HCT116 (cell line): ENCODE measurements at regions not wholly inside any gene's neighbourhood (a gene's known extent, or its start where the extent isn't known, plus 50 kb on each side); places are given as distances from the start of the nearest gene placed in this dataset.

Source experiments
- POLR2A ChIP-seq: IDR thresholded peaks from 2 replicates; pipeline ENCODE4 v1.7.0; 2011; ENCODE audit warnings: borderline replicate concordance; ENCODE audit not compliant: insufficient read depth, insufficient read length; ENCODE audit errors: extremely low read depth
- POLR2AphosphoS5 ChIP-seq: IDR thresholded peaks from 2 replicates; pipeline ENCODE4 v1.6.1; 2011; ENCODE audit warnings: mild to moderate bottlenecking, low read depth, low read length, moderate library complexity
- SIN3A ChIP-seq: IDR thresholded peaks from 2 replicates; pipeline ENCODE4 v1.6.1; 2012; ENCODE audit warnings: low read depth
- ZNF274 ChIP-seq: fragments of 200-500 bp; sonication (Bioruptor generic); IDR thresholded peaks from 2 replicates; pipeline ENCODE4 v1.6.1; 2014; ENCODE audit warnings: mild to moderate bottlenecking, low read depth, low read length, inconsistent platforms
- TF ChIP-seq, protein P1 (sequence below): IDR thresholded peaks from 2 replicates; pipeline ENCODE4 v1.6.1; 2012; ENCODE audit warnings: low read depth
- TF ChIP-seq, protein P2 (sequence below): IDR thresholded peaks from 2 replicates; pipeline ENCODE4 v1.6.1; 2011; ENCODE audit warnings: mild to moderate bottlenecking, low read length, moderate library complexity; ENCODE audit not compliant: insufficient replicate concordance; ENCODE audit errors: extremely low read depth

DNA sequence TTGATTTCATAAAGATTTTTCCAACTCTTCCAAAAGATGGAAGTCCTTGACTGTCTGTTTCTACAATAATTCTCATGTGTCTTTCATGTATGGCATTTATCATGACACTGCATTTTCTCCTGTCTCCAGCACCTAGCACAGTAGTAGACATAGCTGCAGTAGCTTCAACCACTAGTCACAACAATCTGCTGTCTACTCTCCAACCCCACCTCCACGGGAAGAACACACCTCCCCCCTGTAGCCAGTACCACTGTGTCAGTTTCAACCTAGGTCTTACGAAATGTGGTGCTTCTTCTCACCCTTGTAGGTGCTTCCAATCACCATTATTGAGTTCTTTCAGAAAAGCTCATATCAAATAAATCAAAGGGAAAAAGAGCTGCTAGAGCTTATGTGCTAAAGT, 425.1 kb upstream of the ADAMTS5 start:
- TF ChIP-seq POLR2AphosphoS5 (no peak), SIN3A (no peak), POLR2A (no peak), ZNF274 (no peak)
- TF ChIP-seq, protein P1, sequence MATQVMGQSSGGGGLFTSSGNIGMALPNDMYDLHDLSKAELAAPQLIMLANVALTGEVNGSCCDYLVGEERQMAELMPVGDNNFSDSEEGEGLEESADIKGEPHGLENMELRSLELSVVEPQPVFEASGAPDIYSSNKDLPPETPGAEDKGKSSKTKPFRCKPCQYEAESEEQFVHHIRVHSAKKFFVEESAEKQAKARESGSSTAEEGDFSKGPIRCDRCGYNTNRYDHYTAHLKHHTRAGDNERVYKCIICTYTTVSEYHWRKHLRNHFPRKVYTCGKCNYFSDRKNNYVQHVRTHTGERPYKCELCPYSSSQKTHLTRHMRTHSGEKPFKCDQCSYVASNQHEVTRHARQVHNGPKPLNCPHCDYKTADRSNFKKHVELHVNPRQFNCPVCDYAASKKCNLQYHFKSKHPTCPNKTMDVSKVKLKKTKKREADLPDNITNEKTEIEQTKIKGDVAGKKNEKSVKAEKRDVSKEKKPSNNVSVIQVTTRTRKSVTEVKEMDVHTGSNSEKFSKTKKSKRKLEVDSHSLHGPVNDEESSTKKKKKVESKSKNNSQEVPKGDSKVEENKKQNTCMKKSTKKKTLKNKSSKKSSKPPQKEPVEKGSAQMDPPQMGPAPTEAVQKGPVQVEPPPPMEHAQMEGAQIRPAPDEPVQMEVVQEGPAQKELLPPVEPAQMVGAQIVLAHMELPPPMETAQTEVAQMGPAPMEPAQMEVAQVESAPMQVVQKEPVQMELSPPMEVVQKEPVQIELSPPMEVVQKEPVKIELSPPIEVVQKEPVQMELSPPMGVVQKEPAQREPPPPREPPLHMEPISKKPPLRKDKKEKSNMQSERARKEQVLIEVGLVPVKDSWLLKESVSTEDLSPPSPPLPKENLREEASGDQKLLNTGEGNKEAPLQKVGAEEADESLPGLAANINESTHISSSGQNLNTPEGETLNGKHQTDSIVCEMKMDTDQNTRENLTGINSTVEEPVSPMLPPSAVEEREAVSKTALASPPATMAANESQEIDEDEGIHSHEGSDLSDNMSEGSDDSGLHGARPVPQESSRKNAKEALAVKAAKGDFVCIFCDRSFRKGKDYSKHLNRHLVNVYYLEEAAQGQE: no peak
- TF ChIP-seq, protein P2, sequence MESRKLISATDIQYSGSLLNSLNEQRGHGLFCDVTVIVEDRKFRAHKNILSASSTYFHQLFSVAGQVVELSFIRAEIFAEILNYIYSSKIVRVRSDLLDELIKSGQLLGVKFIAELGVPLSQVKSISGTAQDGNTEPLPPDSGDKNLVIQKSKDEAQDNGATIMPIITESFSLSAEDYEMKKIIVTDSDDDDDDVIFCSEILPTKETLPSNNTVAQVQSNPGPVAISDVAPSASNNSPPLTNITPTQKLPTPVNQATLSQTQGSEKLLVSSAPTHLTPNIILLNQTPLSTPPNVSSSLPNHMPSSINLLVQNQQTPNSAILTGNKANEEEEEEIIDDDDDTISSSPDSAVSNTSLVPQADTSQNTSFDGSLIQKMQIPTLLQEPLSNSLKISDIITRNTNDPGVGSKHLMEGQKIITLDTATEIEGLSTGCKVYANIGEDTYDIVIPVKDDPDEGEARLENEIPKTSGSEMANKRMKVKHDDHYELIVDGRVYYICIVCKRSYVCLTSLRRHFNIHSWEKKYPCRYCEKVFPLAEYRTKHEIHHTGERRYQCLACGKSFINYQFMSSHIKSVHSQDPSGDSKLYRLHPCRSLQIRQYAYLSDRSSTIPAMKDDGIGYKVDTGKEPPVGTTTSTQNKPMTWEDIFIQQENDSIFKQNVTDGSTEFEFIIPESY: no peak
